Neural cell (in vitro differentiated cells): ENCODE measurements at regions not wholly inside any gene's neighbourhood (a gene's known extent, or its start where the extent isn't known, plus 50 kb on each side); places are given as distances from the start of the nearest gene placed in this dataset.

Source experiments
- H2AFZ ChIP-seq: fragments of 200-600, 300-800 bp; sonication (generic), shearing (Covaris generic); 2 replicates; pipeline ENCODE4 v1.6.0; 2014; ENCODE audit warnings: low read depth, mild to moderate bottlenecking, antibody characterized with exemption, low read length, moderate library complexity
- H3F3A ChIP-seq: fragments of 200-600 bp; shearing (Covaris generic); 2 replicates; pipeline ENCODE4 v1.6.1; 2016; ENCODE audit warnings: mild to moderate bottlenecking, moderate library complexity, mixed read lengths, antibody characterized with exemption, low read length; ENCODE audit not compliant: insufficient read depth, poor library complexity, severe bottlenecking
- H3K27ac ChIP-seq: fragments of 200-600, 300-800 bp; sonication (generic), shearing (Covaris generic); 2 replicates; pipeline ENCODE4 v1.5.1; 2014; ENCODE audit warnings: mild to moderate bottlenecking, low read length, moderate library complexity
- H3K27me3 ChIP-seq: fragments of 300-800, 200-600 bp; sonication (generic), shearing (Covaris generic); 2 replicates; pipeline ENCODE4 v1.6.0; 2014; ENCODE audit warnings: mild to moderate bottlenecking, low read depth, low read length, moderate library complexity; ENCODE audit not compliant: insufficient read depth
- H3K36me3 ChIP-seq: fragments of 300-800, 200-600 bp; sonication (generic), shearing (Covaris generic); 2 replicates; pipeline ENCODE4 v1.5.1; 2014; ENCODE audit warnings: mild to moderate bottlenecking, antibody characterized with exemption, low read length, moderate library complexity; ENCODE audit not compliant: insufficient read depth
- H3K4me2 ChIP-seq: fragments of 300-800, 200-600 bp; sonication (generic), shearing (Covaris generic); 2 replicates; pipeline ENCODE4 v1.6.0; 2014; ENCODE audit warnings: mild to moderate bottlenecking, low read length
- H3K4me3 ChIP-seq: fragments of 300-800, 200-600 bp; sonication (generic), shearing (Covaris generic); 2 replicates; pipeline ENCODE4 v1.5.1; 2014; ENCODE audit warnings: mild to moderate bottlenecking, low read length, moderate library complexity
- H3K79me2 ChIP-seq: fragments of 200-600 bp; shearing (Covaris generic); replicated peaks from 2 replicates; pipeline ENCODE4 v1.6.0; 2014; ENCODE audit warnings: mild to moderate bottlenecking, low read length, moderate library complexity; ENCODE audit not compliant: insufficient read depth
- H3K9ac ChIP-seq: fragments of 300-800, 200-600 bp; sonication (generic), shearing (Covaris generic); 2 replicates; pipeline ENCODE4 v1.6.1; 2016; ENCODE audit warnings: mild to moderate bottlenecking, low read length, mixed read lengths
- H3K9me2 ChIP-seq: fragments of 200-600 bp; shearing (Covaris generic); 2 replicates; pipeline ENCODE4 v1.6.1; 2016; ENCODE audit warnings: mild to moderate bottlenecking, low read length, mixed read lengths; ENCODE audit not compliant: insufficient read depth
- H3K9me3 ChIP-seq: fragments of 200-600, 300-800 bp; sonication (generic), shearing (Covaris generic); 2 replicates; pipeline ENCODE4 v1.6.1; 2016; ENCODE audit warnings: mild to moderate bottlenecking, mixed run types, low read length, moderate library complexity, mixed read lengths
- H4K20me1 ChIP-seq: fragments of 200-600 bp; shearing (Covaris generic); 2 replicates; pipeline ENCODE4 v1.6.1; 2016; ENCODE audit warnings: mild to moderate bottlenecking, mixed run types; ENCODE audit not compliant: insufficient read depth
- EP300 ChIP-seq: fragments of 450-650 bp; conservative IDR thresholded peaks from 2 replicates; pipeline ENCODE4 v1.6.1; 2014; ENCODE audit warnings: antibody characterized with exemption, mild to moderate bottlenecking, moderate library complexity; ENCODE audit not compliant: poor library complexity, severe bottlenecking
- EZH2 ChIP-seq: fragments of 200-600, 300-800 bp; shearing (Covaris generic), sonication (generic); IDR thresholded peaks from 2 replicates; pipeline ENCODE4 v1.6.1; 2014; ENCODE audit warnings: antibody characterized with exemption, low read length, borderline replicate concordance, mild to moderate bottlenecking; ENCODE audit not compliant: insufficient read depth, poor library complexity, severe bottlenecking
- MXI1 ChIP-seq: fragments of 450-650 bp; conservative IDR thresholded peaks from 2 replicates; pipeline ENCODE4 v1.6.1; 2014; ENCODE audit warnings: antibody characterized with exemption, mild to moderate bottlenecking; ENCODE audit not compliant: poor library complexity, severe bottlenecking
- POLR2AphosphoS5 ChIP-seq: IDR thresholded peaks from 2 replicates; pipeline ENCODE4 v1.6.1; 2012
- RAD21 ChIP-seq: fragments of 450-650 bp; conservative IDR thresholded peaks from 2 replicates; pipeline ENCODE4 v1.6.1; 2014; ENCODE audit warnings: antibody characterized with exemption, mild to moderate bottlenecking, moderate library complexity
- SMC3 ChIP-seq: fragments of 450-650 bp; conservative IDR thresholded peaks from 2 replicates; pipeline ENCODE4 v1.6.1; 2014; ENCODE audit warnings: antibody characterized with exemption, mild to moderate bottlenecking, moderate library complexity; ENCODE audit not compliant: poor library complexity
- TAF1 ChIP-seq: IDR thresholded peaks from 2 replicates; pipeline ENCODE4 v1.6.1; 2012; ENCODE audit warnings: low read depth
- TF ChIP-seq, protein P1 (sequence below): fragments of 450-650 bp; IDR thresholded peaks from 2 replicates; pipeline ENCODE4 v1.5.1; 2014; ENCODE audit warnings: antibody characterized with exemption, mild to moderate bottlenecking, moderate library complexity; ENCODE audit not compliant: poor library complexity, severe bottlenecking
- TF ChIP-seq, protein P2 (sequence below): IDR thresholded peaks from 2 replicates; pipeline ENCODE4 v1.6.1; 2012; ENCODE audit warnings: borderline replicate concordance

DNA sequence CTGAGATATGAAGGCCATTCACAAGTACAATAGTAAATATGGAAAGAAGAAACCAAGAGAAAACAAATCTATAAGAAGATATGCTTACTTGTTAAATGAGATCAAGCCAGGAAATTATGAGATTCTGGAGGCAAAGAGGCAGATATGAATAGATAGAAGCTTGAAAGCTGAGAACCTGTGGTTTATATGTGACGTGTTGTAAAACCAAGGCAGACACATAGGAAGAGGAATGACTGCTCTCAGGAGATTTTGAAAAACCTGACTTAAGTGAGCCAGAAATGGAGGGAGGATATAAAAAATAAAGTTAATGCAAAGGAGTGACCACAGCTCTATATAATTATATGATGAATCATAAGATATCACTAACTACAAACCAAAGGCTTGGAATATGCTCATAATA is 1160.5 kb upstream of the CNTN5 start:
- TF ChIP-seq, protein P1, sequence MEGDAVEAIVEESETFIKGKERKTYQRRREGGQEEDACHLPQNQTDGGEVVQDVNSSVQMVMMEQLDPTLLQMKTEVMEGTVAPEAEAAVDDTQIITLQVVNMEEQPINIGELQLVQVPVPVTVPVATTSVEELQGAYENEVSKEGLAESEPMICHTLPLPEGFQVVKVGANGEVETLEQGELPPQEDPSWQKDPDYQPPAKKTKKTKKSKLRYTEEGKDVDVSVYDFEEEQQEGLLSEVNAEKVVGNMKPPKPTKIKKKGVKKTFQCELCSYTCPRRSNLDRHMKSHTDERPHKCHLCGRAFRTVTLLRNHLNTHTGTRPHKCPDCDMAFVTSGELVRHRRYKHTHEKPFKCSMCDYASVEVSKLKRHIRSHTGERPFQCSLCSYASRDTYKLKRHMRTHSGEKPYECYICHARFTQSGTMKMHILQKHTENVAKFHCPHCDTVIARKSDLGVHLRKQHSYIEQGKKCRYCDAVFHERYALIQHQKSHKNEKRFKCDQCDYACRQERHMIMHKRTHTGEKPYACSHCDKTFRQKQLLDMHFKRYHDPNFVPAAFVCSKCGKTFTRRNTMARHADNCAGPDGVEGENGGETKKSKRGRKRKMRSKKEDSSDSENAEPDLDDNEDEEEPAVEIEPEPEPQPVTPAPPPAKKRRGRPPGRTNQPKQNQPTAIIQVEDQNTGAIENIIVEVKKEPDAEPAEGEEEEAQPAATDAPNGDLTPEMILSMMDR = no peak
- TF ChIP-seq RAD21 (no peak), SMC3 (no peak), EZH2 (no peak), TAF1 (no peak), MXI1 (no peak), POLR2AphosphoS5 (no peak), EP300 (no peak)
- TF ChIP-seq, protein P2, sequence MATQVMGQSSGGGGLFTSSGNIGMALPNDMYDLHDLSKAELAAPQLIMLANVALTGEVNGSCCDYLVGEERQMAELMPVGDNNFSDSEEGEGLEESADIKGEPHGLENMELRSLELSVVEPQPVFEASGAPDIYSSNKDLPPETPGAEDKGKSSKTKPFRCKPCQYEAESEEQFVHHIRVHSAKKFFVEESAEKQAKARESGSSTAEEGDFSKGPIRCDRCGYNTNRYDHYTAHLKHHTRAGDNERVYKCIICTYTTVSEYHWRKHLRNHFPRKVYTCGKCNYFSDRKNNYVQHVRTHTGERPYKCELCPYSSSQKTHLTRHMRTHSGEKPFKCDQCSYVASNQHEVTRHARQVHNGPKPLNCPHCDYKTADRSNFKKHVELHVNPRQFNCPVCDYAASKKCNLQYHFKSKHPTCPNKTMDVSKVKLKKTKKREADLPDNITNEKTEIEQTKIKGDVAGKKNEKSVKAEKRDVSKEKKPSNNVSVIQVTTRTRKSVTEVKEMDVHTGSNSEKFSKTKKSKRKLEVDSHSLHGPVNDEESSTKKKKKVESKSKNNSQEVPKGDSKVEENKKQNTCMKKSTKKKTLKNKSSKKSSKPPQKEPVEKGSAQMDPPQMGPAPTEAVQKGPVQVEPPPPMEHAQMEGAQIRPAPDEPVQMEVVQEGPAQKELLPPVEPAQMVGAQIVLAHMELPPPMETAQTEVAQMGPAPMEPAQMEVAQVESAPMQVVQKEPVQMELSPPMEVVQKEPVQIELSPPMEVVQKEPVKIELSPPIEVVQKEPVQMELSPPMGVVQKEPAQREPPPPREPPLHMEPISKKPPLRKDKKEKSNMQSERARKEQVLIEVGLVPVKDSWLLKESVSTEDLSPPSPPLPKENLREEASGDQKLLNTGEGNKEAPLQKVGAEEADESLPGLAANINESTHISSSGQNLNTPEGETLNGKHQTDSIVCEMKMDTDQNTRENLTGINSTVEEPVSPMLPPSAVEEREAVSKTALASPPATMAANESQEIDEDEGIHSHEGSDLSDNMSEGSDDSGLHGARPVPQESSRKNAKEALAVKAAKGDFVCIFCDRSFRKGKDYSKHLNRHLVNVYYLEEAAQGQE = no peak
- H3K9ac ChIP-seq = no peak overlapping the region
- no peak overlapping the region for H3K4me2 ChIP-seq
- no peaks in the 10 kb centered on the region for H3K27me3 ChIP-seq
- no peak overlapping the region for H3K27ac ChIP-seq
- H3K79me2 ChIP-seq = no peaks in the 10 kb centered on the region
- H2AFZ ChIP-seq = no peak overlapping the region
- H3K36me3 ChIP-seq = no peaks in the 10 kb centered on the region
- H3K9me3 ChIP-seq = no peaks in the 10 kb centered on the region
- H3K4me3 ChIP-seq = no peak overlapping the region
- no peaks in the 10 kb centered on the region for H4K20me1 ChIP-seq
- no peaks in the 10 kb centered on the region for H3K9me2 ChIP-seq
- no peaks in the 10 kb centered on the region for H3F3A ChIP-seq

DNA sequence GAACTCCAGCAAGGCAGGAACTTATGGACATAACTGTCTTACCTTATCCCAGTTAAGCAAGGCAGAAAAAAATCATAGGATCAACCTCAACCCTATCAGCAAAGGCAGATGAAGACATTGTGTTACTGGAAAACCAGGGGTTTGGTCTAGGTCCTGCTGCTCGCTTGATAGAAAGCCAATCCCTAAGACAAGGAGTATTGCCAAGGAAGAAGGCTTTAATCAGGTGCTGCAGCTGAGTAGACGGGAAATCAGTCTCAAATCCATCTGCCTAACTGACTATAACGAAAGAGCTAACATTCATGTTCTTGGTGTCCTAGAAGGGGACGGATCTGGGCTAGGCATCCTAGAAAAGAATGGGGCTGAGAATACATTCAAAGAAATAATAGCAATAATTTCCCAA is 1158.7 kb upstream of the CNTN5 start:
- H3K79me2 ChIP-seq = no peaks in the 10 kb centered on the region
- no peaks in the 10 kb centered on the region for H3K27me3 ChIP-seq
- TF ChIP-seq, protein P2 = no peak
- TF ChIP-seq EZH2 (no peak), TAF1 (no peak), RAD21 (no peak), EP300 (no peak), MXI1 (no peak), SMC3 (no peak), POLR2AphosphoS5 (no peak)
- TF ChIP-seq, protein P1 = no peak
- no peak overlapping the region for H3K4me3 ChIP-seq
- no peaks in the 10 kb centered on the region for H3K9me2 ChIP-seq
- H4K20me1 ChIP-seq = no peaks in the 10 kb centered on the region
- no peak overlapping the region for H3K27ac ChIP-seq
- no peak overlapping the region for H3K4me2 ChIP-seq
- H3K9me3 ChIP-seq = no peaks in the 10 kb centered on the region
- H3F3A ChIP-seq = no peaks in the 10 kb centered on the region
- no peak overlapping the region for H3K9ac ChIP-seq
- no peak overlapping the region for H2AFZ ChIP-seq
- H3K36me3 ChIP-seq = no peaks in the 10 kb centered on the region
